ENCODE measurements at regions not wholly inside any gene's neighbourhood (a gene's known extent, or its start where the extent isn't known, plus 50 kb on each side); places are given as distances from the start of the nearest gene placed in this dataset.

- no peak for TF ChIP-seq CTCF (IDR thresholded peaks at IDR 0.05)
- TF ChIP-seq EP300 (IDR thresholded peaks at IDR 0.05) = no peak
- no peak for TF ChIP-seq POLR2A (IDR thresholded peaks at IDR 0.05)
Measured at GRCh38 chr7:35467456-35467978, 213.6 kb upstream of the TBX20 start.
